K562 (cell line): ENCODE measurements at regions not wholly inside any gene's neighbourhood (a gene's known extent, or its start where the extent isn't known, plus 50 kb on each side); places are given as distances from the start of the nearest gene placed in this dataset.

Source experiments
- ATAC-seq: fragments of 200-7000 bp; cut with Tn5 transposase; 3 replicates; pipeline ENCODE4 v1.9.1; 2020; ENCODE audit warnings: moderate library complexity
- BruUV-seq: library from RNA; stranded (reverse); fragments of 400-500 nt; replicated peaks from 2 replicates; lab custom pipeline; 2021; lab: Mats Ljungman, UMichigan
- CTCF ChIA-PET: fragments of 300-600 bp; formaldehyde crosslinking; extraction: SDS; loops from one replicate; lab custom pipeline; 2021; ENCODE audit warnings: low intra/inter-chr PET ratio; lab: Yijun Ruan, JAX
- POLR2A ChIA-PET: fragments of 300-600, 350-650 bp; sonication (Branson Sonifier 250); formaldehyde crosslinking; extraction: SDS; loops from one replicate; lab custom pipeline; 2021; ENCODE audit warnings: antibody characterized with exemption, inconsistent platforms; lab: Yijun Ruan, JAX
- DNase-seq, 4 experiments: peaks; one replicate each; pipeline versions ENCODE4 v3.0.0 to v3.0.0-alpha.2; 2011 to 2018; ENCODE audit warnings: low spot score in 3 of 4, mixed read lengths in 3 of 4; ENCODE audit errors: extremely low read depth in 1 of 4
- FAIRE-seq: peaks from 2 replicates; lab custom pipeline; 2011; peaks lifted over from hg19 to GRCh38; lab: Jason Lieb, UNC
- H2AFZ ChIP-seq: 2 replicates; pipeline ENCODE4 v1.6.0; 2011; ENCODE audit warnings: low read depth, low read length, control low read depth, inconsistent platforms
- H3K27ac ChIP-seq: fragments of 200-600 bp; 3 replicates; pipeline ENCODE4 v1.8.0; 2011; ENCODE audit warnings: low read depth, mild to moderate bottlenecking, control low read depth, inconsistent platforms, low read length, moderate library complexity, mixed read lengths; ENCODE audit errors: extremely low read depth
- H3K27me3 ChIP-seq, 2 experiments: fragments of 300-600 bp in 1 of 2; 2 replicates in 1 of 2; 3 replicates in 1 of 2; pipeline versions ENCODE4 v1.6.0 to v1.8.0; 2011; ENCODE audit warnings: inconsistent platforms in 2 of 2, low read length in 2 of 2, mild to moderate bottlenecking in 1 of 2, mixed read lengths in 1 of 2, moderate library complexity in 1 of 2; ENCODE audit not compliant: control insufficient read depth in 2 of 2, insufficient read depth in 2 of 2
- H3K36me3 ChIP-seq: fragments of 300-600 bp; 3 replicates; pipeline ENCODE4 v1.8.0; 2011; ENCODE audit warnings: mild to moderate bottlenecking, low read length, inconsistent platforms; ENCODE audit not compliant: control insufficient read depth, insufficient read depth
- H3K4me1 ChIP-seq, 2 experiments: fragments of 200-600 bp in 1 of 2; replicated peaks in 1 of 2; 2 replicates in 1 of 2; 3 replicates in 1 of 2; pipeline versions ENCODE4 v1.5.1 to v1.8.0; 2011; ENCODE audit warnings: inconsistent platforms in 2 of 2, low read length in 2 of 2, mild to moderate bottlenecking in 1 of 2, mixed read lengths in 1 of 2, moderate library complexity in 1 of 2; ENCODE audit not compliant: control insufficient read depth in 2 of 2, insufficient read depth in 2 of 2
- H3K4me2 ChIP-seq: 2 replicates; pipeline ENCODE4 v1.6.1; 2011; ENCODE audit warnings: low read length, control low read depth, inconsistent platforms, mixed read lengths; ENCODE audit not compliant: insufficient read depth
- H3K4me3 ChIP-seq: fragments of 200-600 bp; sonication (generic), shearing (Covaris generic); 2 replicates; pipeline ENCODE4 v1.5.1; 2016; ENCODE audit warnings: control low read depth, inconsistent platforms
- H3K79me2 ChIP-seq: fragments of 200-600 bp; 3 replicates; pipeline ENCODE4 v1.8.0; 2011; ENCODE audit warnings: low read length, inconsistent platforms; ENCODE audit not compliant: control insufficient read depth, insufficient read depth
- H3K9ac ChIP-seq, 2 experiments: 2 replicates each; pipeline versions ENCODE4 v1.6.0 to v1.6.1; 2011; ENCODE audit warnings: low read depth in 2 of 2, low read length in 2 of 2, control low read depth in 1 of 2, inconsistent platforms in 1 of 2, mild to moderate bottlenecking in 1 of 2, mixed read lengths in 1 of 2; ENCODE audit not compliant: insufficient read depth in 1 of 2
- H3K9me1 ChIP-seq: one replicate; pipeline ENCODE4 v1.6.0; 2011; ENCODE audit warnings: inconsistent platforms, mild to moderate bottlenecking, low read length, moderate library complexity; ENCODE audit not compliant: control insufficient read depth, insufficient read depth
- H3K9me3 ChIP-seq: replicated peaks from 2 replicates; pipeline ENCODE4 v1.5.1; 2011; ENCODE audit warnings: low read depth, low read length, inconsistent platforms; ENCODE audit not compliant: control insufficient read depth, insufficient read depth
- H4K20me1 ChIP-seq: replicated peaks from 2 replicates; pipeline ENCODE4 v1.6.1; 2011; ENCODE audit warnings: low read length, inconsistent platforms, mixed read lengths; ENCODE audit not compliant: control insufficient read depth, insufficient read depth
- CHCHD3 ChIP-seq: fragments of 250-450 bp; sonication (Bioruptor Pico); IDR thresholded peaks from 2 replicates; pipeline ENCODE4 v2.1.2; 2022; ENCODE audit warnings: mild to moderate bottlenecking
- ETV5 ChIP-seq: sonication (generic); formaldehyde crosslinking; IDR thresholded peaks from 2 replicates; pipeline ENCODE4 v1.4.0; 2020; ENCODE audit warnings: low read depth, mild to moderate bottlenecking, missing genetic modification reagents
- KAT7 ChIP-seq: sonication (generic); formaldehyde crosslinking; IDR thresholded peaks from 2 replicates; pipeline ENCODE4 v1.8.0; 2022; ENCODE audit warnings: missing genetic modification reagents, mild to moderate bottlenecking, borderline replicate concordance
- MXI1 ChIP-seq: IDR thresholded peaks from 2 replicates; pipeline ENCODE4 v1.6.1; 2011; ENCODE audit warnings: low read depth, mild to moderate bottlenecking, improper control_type of control experiment, low read length
- TCF7L2 ChIP-seq: fragments of 150-350 bp; IDR thresholded peaks from 2 replicates; pipeline ENCODE4 v1.6.1; 2016; ENCODE audit warnings: low read depth, mild to moderate bottlenecking, low read length, moderate library complexity
- TSC22D4 ChIP-seq: fragments of 450-650 bp; IDR thresholded peaks from 2 replicates; pipeline ENCODE4 v1.6.1; 2016; ENCODE audit warnings: missing genetic modification characterization, missing biosample characterization, control low read depth
- ZBTB1 ChIP-seq: sonication (generic); formaldehyde crosslinking; IDR thresholded peaks from 2 replicates; pipeline ENCODE4 v1.8.1; 2023; ENCODE audit warnings: missing genetic modification reagents, low read depth, mild to moderate bottlenecking, borderline replicate concordance
- ZBTB8A ChIP-seq: fragments of 450-650 bp; IDR thresholded peaks from 2 replicates; pipeline ENCODE4 v1.6.1; 2018; ENCODE audit warnings: mild to moderate bottlenecking, moderate library complexity; ENCODE audit not compliant: partially characterized antibody
- ZKSCAN3 ChIP-seq: fragments of 250-450 bp; sonication (Bioruptor Pico); IDR thresholded peaks from 2 replicates; pipeline ENCODE4 v1.4.0; 2020
- ZNF239 ChIP-seq: fragments of 250-450 bp; sonication (Bioruptor Pico); IDR thresholded peaks from 2 replicates; pipeline ENCODE4 v1.4.0; 2020; ENCODE audit warnings: mild to moderate bottlenecking
- ZNF780A ChIP-seq: fragments of 250-450 bp; sonication (Bioruptor Pico); IDR thresholded peaks from 2 replicates; pipeline ENCODE4 v1.5.0; 2021; ENCODE audit warnings: mild to moderate bottlenecking
- WGBS: fragments of 100-300 bp; shearing (Covaris generic); methylation state at CpG from one replicate; pipeline ENCODE4 v1.1.6; 2016; ENCODE audit warnings: low coverage, mixed read lengths; ENCODE audit not compliant: insufficient coverage; ENCODE audit errors: missing lambda C conversion rate; 5-methylcytosine and 5-hydroxymethylcytosine counted together
- in situ Hi-C: fragments of 300-500 bp; cut with MboI; formaldehyde crosslinking; loops from 4 replicates; pipeline ENCODE4 v1.15.0; 2018; ENCODE audit warnings: inconsistent platforms, mixed read lengths
- intact Hi-C: fragments of 100-400 bp; cut with micrococcal nuclease; formaldehyde crosslinking; loops from 2 replicates; pipeline ENCODE4 v1.14.2; 2022
- TF ChIP-seq, protein P1 (sequence below): fragments of 250-450 bp; sonication (Bioruptor Pico); IDR thresholded peaks from 2 replicates; pipeline ENCODE4 v1.8.0; 2021; ENCODE audit warnings: moderate library complexity, mild to moderate bottlenecking, inconsistent platforms
- TF ChIP-seq, protein P2 (sequence below), 3 experiments: fragments of 200-800 bp in 1 of 3; sonication (Bioruptor generic) in 1 of 3; sonication (generic) in 1 of 3; formaldehyde crosslinking in 1 of 3; IDR thresholded peaks; 2 replicates each; pipeline versions ENCODE4 v1.6.1 to v1.8.0; 2016 to 2022; ENCODE audit warnings: mild to moderate bottlenecking in 2 of 3, missing compliant biosample characterization in 2 of 3, missing genetic modification characterization in 2 of 3, missing genetic modification reagents in 1 of 3

DNA sequence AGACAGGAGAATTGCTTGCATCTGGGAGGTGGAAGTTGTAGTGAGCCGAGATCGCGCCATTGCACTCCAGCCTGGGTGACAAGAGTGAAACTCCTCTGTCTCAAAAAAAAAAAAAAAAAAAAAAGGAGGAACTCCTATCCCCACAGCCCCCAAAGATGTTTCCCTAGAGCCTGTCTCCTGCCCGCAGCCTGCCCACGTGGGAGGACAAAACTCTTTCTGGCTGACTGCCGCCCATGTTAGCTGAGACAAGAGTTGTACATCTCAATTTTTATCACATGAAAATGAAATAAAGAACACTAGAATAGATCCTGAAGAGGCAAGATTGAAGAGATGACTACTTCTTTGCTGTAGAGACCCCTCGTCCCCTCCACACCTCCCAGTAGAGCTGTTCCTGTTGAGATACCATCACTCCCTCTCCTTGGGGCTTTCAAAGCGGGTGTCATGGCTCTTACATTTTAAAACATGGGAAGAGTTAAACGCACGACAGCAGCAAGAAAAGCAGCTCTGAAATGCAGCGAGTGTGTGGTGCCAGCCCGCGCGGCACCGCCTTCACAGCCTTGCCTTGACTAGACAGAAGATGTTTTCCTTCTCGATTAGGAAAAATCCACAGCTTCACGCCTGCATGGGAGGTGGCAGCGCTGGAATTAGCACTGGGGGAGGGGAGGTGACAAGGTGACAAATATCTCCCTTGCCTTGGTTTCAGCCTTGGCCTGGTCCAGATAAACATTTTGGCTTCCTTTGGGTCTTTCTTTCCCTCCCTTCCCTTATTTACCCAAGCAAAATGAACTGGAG is 253.4 kb upstream of the CSF3R start:
- no peak for ATAC-seq
- H3K79me2 ChIP-seq = no peaks in the 10 kb centered on the region
- H2AFZ ChIP-seq = no peak overlapping the region
- intact Hi-C loops = no loop called here
- ChIA-PET CTCF (interaction anchor here (0.6 kb wide), 1 partner anchor 95 kb away, joined by 4 read pairs; no protein-coding TSS in a partner anchor), POLR2A (interaction anchor here (0.7 to 1.0 kb wide), 2 partner anchors 12 to 17 kb away, joined by 3 read pairs; no protein-coding TSS in a partner anchor)
- WGBS = under 1% methylated on average over 17 of the region's 18 CpGs
- peaks cover 14 to 28% of the 10 kb centered on the region in 2 experiments for H3K27me3 ChIP-seq
- no peak overlapping the region for H3K4me2 ChIP-seq
- BruUV-seq = no TSS peak
- no peak for FAIRE-seq
- in situ Hi-C loops = no loop called here
- no peaks in the 10 kb centered on the region for H3K9me3 ChIP-seq
- no peak overlapping the region for H3K4me3 ChIP-seq
- DNase-seq = no peak
- no peaks in the 10 kb centered on the region for H3K9me1 ChIP-seq
- H4K20me1 ChIP-seq = 0 out of 2 replicates have a peak, but pooled peaks cover 6% of the 10 kb centered on the region
- H3K4me1 ChIP-seq = no peaks in the 10 kb centered on the region
- H3K9ac ChIP-seq = no peak overlapping the region
- TF ChIP-seq CHCHD3 (CRISPR knock-in tag) (no peak), MXI1 (no peak), KAT7 (CRISPR knock-in tag) (no peak), TCF7L2 (no peak), ZNF239 (CRISPR knock-in tag) (no peak), ZNF780A (no peak), ZKSCAN3 (no peak), ZBTB1 (CRISPR knock-in tag) (no peak), ZBTB8A (no peak), ETV5 (CRISPR knock-in tag) (no peak), TSC22D4 (tag) (no peak)
- TF ChIP-seq, protein P1, sequence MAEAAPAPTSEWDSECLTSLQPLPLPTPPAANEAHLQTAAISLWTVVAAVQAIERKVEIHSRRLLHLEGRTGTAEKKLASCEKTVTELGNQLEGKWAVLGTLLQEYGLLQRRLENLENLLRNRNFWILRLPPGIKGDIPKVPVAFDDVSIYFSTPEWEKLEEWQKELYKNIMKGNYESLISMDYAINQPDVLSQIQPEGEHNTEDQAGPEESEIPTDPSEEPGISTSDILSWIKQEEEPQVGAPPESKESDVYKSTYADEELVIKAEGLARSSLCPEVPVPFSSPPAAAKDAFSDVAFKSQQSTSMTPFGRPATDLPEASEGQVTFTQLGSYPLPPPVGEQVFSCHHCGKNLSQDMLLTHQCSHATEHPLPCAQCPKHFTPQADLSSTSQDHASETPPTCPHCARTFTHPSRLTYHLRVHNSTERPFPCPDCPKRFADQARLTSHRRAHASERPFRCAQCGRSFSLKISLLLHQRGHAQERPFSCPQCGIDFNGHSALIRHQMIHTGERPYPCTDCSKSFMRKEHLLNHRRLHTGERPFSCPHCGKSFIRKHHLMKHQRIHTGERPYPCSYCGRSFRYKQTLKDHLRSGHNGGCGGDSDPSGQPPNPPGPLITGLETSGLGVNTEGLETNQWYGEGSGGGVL (CRISPR knock-in tag) = no peak
- TF ChIP-seq, protein P2, sequence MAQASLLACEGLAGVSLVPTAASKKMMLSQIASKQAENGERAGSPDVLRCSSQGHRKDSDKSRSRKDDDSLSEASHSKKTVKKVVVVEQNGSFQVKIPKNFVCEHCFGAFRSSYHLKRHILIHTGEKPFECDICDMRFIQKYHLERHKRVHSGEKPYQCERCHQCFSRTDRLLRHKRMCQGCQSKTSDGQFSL (CRISPR knock-in tag; IDR thresholded peaks at IDR 0.05) = no peak
- TF ChIP-seq, protein P2 (tag; IDR thresholded peaks at IDR 0.05) = no peak
- no peak overlapping the region for H3K27ac ChIP-seq
- no peaks in the 10 kb centered on the region for H3K36me3 ChIP-seq
